ENCODE measurements at regions not wholly inside any gene's neighbourhood (a gene's known extent, or its start where the extent isn't known, plus 50 kb on each side); places are given as distances from the start of the nearest gene placed in this dataset.

DNA sequence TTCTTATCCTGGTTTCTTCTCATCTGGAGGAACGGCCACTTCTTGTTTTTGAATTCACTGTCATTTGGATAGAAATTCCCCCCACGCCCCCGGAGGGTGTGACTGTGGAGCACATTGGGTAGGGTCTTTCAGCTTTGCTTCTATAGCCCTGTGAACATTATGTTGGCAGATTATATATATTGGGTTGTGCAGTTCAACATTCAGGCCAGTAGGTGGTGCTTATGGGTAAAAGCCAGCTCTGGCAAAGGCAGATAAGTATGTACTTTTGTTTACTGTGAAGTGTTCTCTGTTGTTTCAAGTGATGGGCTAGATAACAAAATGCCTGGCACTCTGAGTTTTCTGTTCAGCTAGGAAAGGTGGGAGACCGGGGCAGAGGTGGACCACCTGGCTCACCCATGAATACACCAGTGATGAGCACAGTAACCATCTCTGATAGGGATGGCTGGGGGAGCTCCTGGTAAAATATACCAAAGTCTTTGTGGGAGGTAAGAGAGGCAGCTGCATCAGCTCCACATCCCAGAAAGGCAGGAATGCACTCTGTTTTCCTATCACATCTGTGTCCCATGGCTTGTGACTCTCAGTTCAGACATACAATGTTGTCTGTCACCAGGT, 1348.2 kb upstream of the RAG2 start:
- TF ChIP-seq, protein P1, sequence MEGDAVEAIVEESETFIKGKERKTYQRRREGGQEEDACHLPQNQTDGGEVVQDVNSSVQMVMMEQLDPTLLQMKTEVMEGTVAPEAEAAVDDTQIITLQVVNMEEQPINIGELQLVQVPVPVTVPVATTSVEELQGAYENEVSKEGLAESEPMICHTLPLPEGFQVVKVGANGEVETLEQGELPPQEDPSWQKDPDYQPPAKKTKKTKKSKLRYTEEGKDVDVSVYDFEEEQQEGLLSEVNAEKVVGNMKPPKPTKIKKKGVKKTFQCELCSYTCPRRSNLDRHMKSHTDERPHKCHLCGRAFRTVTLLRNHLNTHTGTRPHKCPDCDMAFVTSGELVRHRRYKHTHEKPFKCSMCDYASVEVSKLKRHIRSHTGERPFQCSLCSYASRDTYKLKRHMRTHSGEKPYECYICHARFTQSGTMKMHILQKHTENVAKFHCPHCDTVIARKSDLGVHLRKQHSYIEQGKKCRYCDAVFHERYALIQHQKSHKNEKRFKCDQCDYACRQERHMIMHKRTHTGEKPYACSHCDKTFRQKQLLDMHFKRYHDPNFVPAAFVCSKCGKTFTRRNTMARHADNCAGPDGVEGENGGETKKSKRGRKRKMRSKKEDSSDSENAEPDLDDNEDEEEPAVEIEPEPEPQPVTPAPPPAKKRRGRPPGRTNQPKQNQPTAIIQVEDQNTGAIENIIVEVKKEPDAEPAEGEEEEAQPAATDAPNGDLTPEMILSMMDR (IDR thresholded peaks at IDR 0.05; ENCODE audit: low read depth, low read length) = peak; percentile 65
- H3K27ac ChIP-seq = no peak overlapping the region
- no peaks in the 10 kb centered on the region for H3K27me3 ChIP-seq (ENCODE audit: insufficient read depth, low read depth, severe bottlenecking)
- peaks cover 2% of the 10 kb centered on the region for H3K9me3 ChIP-seq (ENCODE audit: severe bottlenecking)
- peak; percentile 36 for DNase-seq
- no peak overlapping the region for H3K4me3 ChIP-seq (ENCODE audit: low read depth, low read length)
- no peaks in the 10 kb centered on the region for H3K36me3 ChIP-seq

DNA sequence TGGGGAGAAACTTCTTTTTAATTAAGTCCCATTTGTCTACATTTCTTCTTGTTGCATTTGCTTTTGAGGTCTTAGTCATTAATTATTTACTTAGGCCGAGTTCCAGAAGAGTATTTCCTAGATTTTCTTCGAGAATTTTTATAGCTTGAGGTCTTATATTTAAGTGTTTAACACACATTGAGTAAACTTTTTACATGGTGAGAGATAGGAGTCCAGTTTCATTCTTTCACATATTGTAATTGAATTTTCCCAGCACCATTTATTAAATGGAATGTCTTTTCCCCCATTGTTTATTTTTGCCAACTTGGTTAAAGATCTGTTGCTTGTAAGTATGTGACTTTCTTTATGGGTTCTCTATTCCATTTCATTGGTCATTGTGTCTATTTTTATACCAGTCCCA, 1344.0 kb upstream of the RAG2 start:
- Histone ChIP-seq H3K4me3 (ENCODE audit: low read depth, low read length) (no peak overlapping the region), H3K27me3 (ENCODE audit: insufficient read depth, low read depth, severe bottlenecking) (no peaks in the 10 kb centered on the region), H3K27ac (no peak overlapping the region), H3K9me3 (ENCODE audit: severe bottlenecking) (peaks cover 2% of the 10 kb centered on the region), H3K36me3 (no peaks in the 10 kb centered on the region)
- no peak for DNase-seq
- TF ChIP-seq, protein P1 (IDR thresholded peaks at IDR 0.05; ENCODE audit: low read depth, low read length) = no peak

DNA sequence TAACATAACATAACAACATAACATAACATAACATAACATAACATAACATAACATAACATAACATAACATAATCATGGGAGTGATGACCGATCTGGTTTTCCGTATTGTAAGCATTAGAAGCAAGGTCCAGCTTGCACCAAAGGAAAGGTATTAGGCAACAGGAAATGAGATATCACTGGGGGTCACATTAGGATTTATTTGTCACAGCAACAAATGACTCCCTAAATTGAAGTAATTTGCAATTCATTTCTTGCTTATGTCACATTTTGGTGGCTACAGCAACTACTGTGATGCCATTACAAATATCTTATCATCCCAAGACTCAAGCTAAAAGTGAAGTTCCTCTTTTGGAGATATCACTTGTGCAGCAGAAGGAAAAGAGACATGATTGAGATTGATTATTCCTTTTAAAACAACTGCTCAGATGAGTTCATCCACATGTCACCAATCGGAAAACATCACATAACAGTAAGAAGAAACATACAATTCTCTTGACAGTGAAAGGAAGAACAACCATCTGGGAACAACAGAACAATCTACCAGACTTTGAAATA, 1331.1 kb upstream of the RAG2 start:
- Histone ChIP-seq H3K36me3 (no peaks in the 10 kb centered on the region), H3K9me3 (ENCODE audit: severe bottlenecking) (no peaks in the 10 kb centered on the region), H3K27me3 (ENCODE audit: insufficient read depth, low read depth, severe bottlenecking) (no peaks in the 10 kb centered on the region), H3K27ac (no peak overlapping the region), H3K4me3 (ENCODE audit: low read depth, low read length) (no peak overlapping the region)
- DNase-seq = no peak
- TF ChIP-seq, protein P1 (IDR thresholded peaks at IDR 0.05; ENCODE audit: low read depth, low read length) = no peak

DNA sequence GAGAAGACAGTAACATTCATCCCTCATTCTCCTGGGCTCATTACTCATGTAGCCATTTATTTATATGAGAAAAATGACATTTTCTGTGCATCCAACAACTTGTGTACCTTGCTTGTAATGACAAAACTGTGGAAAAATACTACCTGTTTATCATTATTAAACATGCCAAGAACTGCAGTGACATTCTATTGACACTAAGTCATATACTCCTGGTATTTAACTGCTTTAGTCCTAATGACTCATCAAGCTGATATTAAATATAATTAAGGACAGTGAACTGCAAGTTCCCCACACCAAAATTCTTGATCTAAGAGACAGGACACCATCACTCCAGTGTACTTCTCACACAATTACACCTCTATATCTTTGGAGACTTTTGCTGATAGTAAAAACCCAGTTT, 1328.7 kb upstream of the RAG2 start:
- no peak overlapping the region for H3K4me3 ChIP-seq (ENCODE audit: low read depth, low read length)
- H3K9me3 ChIP-seq (ENCODE audit: severe bottlenecking) = no peaks in the 10 kb centered on the region
- no peaks in the 10 kb centered on the region for H3K36me3 ChIP-seq
- no peak overlapping the region for H3K27ac ChIP-seq
- no peaks in the 10 kb centered on the region for H3K27me3 ChIP-seq (ENCODE audit: insufficient read depth, low read depth, severe bottlenecking)
- TF ChIP-seq, protein P1 (IDR thresholded peaks at IDR 0.05; ENCODE audit: low read depth, low read length) = no peak
- no peak for DNase-seq

DNA sequence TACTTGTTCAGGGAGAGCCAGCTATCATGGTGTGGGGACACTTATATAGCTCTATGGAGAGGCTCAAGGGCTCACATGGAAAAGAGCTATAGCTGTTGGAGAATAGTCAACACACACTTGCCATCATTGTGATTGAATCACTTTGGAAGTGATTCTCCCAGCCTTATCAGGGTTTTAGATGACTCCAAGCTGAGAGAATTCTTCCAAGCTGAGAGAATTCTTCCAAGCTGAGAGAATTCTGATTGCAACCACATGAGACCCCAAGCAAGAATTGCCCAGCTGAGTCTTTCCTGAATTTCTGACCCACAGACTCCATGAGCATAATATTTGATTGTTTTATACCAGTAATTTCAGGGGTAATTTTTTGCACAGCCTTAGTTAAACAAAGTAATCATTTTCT, 1318.3 kb upstream of the RAG2 start:
- Histone ChIP-seq H3K27ac (no peak overlapping the region), H3K27me3 (ENCODE audit: insufficient read depth, low read depth, severe bottlenecking) (no peaks in the 10 kb centered on the region), H3K36me3 (no peaks in the 10 kb centered on the region), H3K9me3 (ENCODE audit: severe bottlenecking) (no peaks in the 10 kb centered on the region), H3K4me3 (ENCODE audit: low read depth, low read length) (no peak overlapping the region)
- TF ChIP-seq, protein P1 (IDR thresholded peaks at IDR 0.05; ENCODE audit: low read depth, low read length) = no peak
- no peak for DNase-seq

DNA sequence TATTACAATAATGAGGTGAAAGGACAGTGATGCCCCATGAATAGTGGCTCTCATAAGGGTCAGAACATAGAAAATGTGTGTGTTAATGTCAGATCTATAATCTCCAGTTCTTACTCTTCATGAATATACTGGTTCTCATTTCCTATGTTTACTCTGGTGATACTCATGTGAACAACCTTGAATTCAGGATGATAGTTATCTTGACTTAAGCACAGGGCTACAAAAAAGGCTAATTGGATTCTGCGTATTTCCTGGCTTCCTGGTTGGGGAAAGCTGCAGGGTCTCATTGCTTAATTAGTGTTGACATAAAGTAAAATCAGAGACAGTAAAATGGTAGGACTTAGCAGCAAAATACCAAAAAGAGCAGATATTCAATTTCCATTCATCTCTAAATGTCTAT, 1316.8 kb upstream of the RAG2 start:
- no peaks in the 10 kb centered on the region for H3K36me3 ChIP-seq
- H3K27me3 ChIP-seq (ENCODE audit: insufficient read depth, low read depth, severe bottlenecking) = no peaks in the 10 kb centered on the region
- no peak for DNase-seq
- TF ChIP-seq, protein P1 (IDR thresholded peaks at IDR 0.05; ENCODE audit: low read depth, low read length) = no peak
- no peaks in the 10 kb centered on the region for H3K9me3 ChIP-seq (ENCODE audit: severe bottlenecking)
- H3K27ac ChIP-seq = no peak overlapping the region
- H3K4me3 ChIP-seq (ENCODE audit: low read depth, low read length) = no peak overlapping the region
